OCI-LY7 (cell line): ENCODE measurements at regions not wholly inside any gene's neighbourhood (a gene's known extent, or its start where the extent isn't known, plus 50 kb on each side); places are given as distances from the start of the nearest gene placed in this dataset.
"Not testable (repeated sequence)": the region's sequence is repeated elsewhere in the genome, so short reads cannot be mapped to it uniquely, and the experiment has no call there.

Experiments
- BruUV-seq: library from RNA; stranded (reverse); fragments of 400-500 nt; replicated peaks from 2 replicates; lab custom pipeline; 2021; lab: Mats Ljungman, UMichigan
- CTCF ChIA-PET: fragments of 300-600 bp; sonication (Branson Sonifier 250); formaldehyde crosslinking; loops from one replicate; lab custom pipeline; 2022; ENCODE audit warnings: antibody characterized with exemption; ENCODE audit not compliant: unreplicated experiment; lab: Charles Lee
- POLR2A ChIA-PET: fragments of 300-600 bp; sonication (Branson Sonifier 250); formaldehyde crosslinking; loops from one replicate; lab custom pipeline; 2022; ENCODE audit warnings: antibody characterized with exemption; lab: Charles Lee
- DNase-seq: peaks from one replicate; pipeline ENCODE4 v3.0.0-alpha.2; 2015; ENCODE audit warnings: low spot score
- H2AFZ ChIP-seq: fragments of 200-600 bp; sonication (generic), shearing (Covaris generic); 2 replicates; pipeline ENCODE4 v1.6.1; 2014; ENCODE audit warnings: mild to moderate bottlenecking, antibody characterized with exemption, low read length, moderate library complexity
- H3K27ac ChIP-seq: fragments of 200-600 bp; sonication (generic); 2 replicates; pipeline ENCODE4 v1.5.1; 2014; ENCODE audit warnings: mixed run types, low read depth, mild to moderate bottlenecking, moderate library complexity, low read length, inconsistent platforms; ENCODE audit not compliant: poor library complexity, severe bottlenecking
- H3K36me3 ChIP-seq: fragments of 200-600 bp; sonication (generic); 2 replicates; pipeline ENCODE4 v1.6.1; 2014; ENCODE audit warnings: mild to moderate bottlenecking, antibody characterized with exemption, low read length, moderate library complexity, mixed read lengths; ENCODE audit not compliant: insufficient read depth
- H3K4me1 ChIP-seq: fragments of 200-600 bp; sonication (generic); 2 replicates; pipeline ENCODE4 v1.5.1; 2014; ENCODE audit warnings: mild to moderate bottlenecking, low read length; ENCODE audit not compliant: insufficient read depth, poor library complexity, severe bottlenecking
- H3K4me2 ChIP-seq: fragments of 200-600 bp; sonication (generic); 2 replicates; pipeline ENCODE4 v1.6.1; 2014; ENCODE audit warnings: mild to moderate bottlenecking, low read length
- H3K4me3 ChIP-seq: fragments of 200-600 bp; sonication (generic); 2 replicates; pipeline ENCODE4 v1.5.1; 2014; ENCODE audit warnings: mild to moderate bottlenecking, low read depth, low read length; ENCODE audit not compliant: poor library complexity, severe bottlenecking
- H3K79me2 ChIP-seq: fragments of 200-600 bp; sonication (generic); 2 replicates; pipeline ENCODE4 v1.6.1; 2016; ENCODE audit warnings: low read depth, mild to moderate bottlenecking, low read length, moderate library complexity, mixed read lengths; ENCODE audit not compliant: insufficient read depth
- H3K9me2 ChIP-seq: fragments of 200-600 bp; sonication (generic); 2 replicates; pipeline ENCODE4 v1.6.1; 2016; ENCODE audit warnings: mild to moderate bottlenecking, low read length, mixed read lengths; ENCODE audit not compliant: insufficient read depth
- H3K9me3 ChIP-seq: fragments of 200-600 bp; sonication (generic); 2 replicates; pipeline ENCODE4 v1.6.1; 2014; ENCODE audit warnings: mild to moderate bottlenecking, mixed run types, low read length, mixed read lengths
- H4K20me1 ChIP-seq: fragments of 200-600 bp; sonication (generic); 2 replicates; pipeline ENCODE4 v1.6.1; 2014; ENCODE audit warnings: mild to moderate bottlenecking, antibody characterized with exemption, low read length, moderate library complexity, mixed read lengths; ENCODE audit not compliant: insufficient read depth
- CTCF ChIP-seq: fragments of 200-600 bp; sonication (generic); conservative IDR thresholded peaks from 2 replicates; pipeline ENCODE4 v1.5.1; 2014; ENCODE audit warnings: mild to moderate bottlenecking, antibody characterized with exemption, low read length, moderate library complexity, mixed read lengths
- EZH2phosphoT487 ChIP-seq: fragments of 200-600 bp; sonication (generic); IDR thresholded peaks from 2 replicates; pipeline ENCODE4 v1.6.1; 2018; ENCODE audit warnings: low read depth, borderline replicate concordance, mild to moderate bottlenecking, mixed run types, antibody characterized with exemption, low read length, moderate library complexity, mixed read lengths
- intact Hi-C: fragments of 100-400 bp; cut with micrococcal nuclease; formaldehyde crosslinking; loops from one replicate; pipeline ENCODE4 v1.10.0; 2022; ENCODE audit not compliant: unreplicated experiment

- not testable (repeated sequence) for BruUV-seq
- POLR2A ChIA-PET, result interaction anchor here (1.2 kb wide), 1 partner anchor 13 kb away, joined by 3 read pairs; no protein-coding TSS in a partner anchor
Measured at GRCh38 chr20:48498939-48499338, 328.9 kb downstream of the PREX1 start.

GRCh38 chr20:48498125-48498524 is 329.7 kb downstream of the PREX1 start:
- DNase-seq, BruUV-seq, POLR2A ChIA-PET: not testable (repeated sequence)

More at GRCh38 chr20:48498939-48499338, 328.9 kb downstream of the PREX1 start:
- H3K4me2 ChIP-seq, H3K4me1 ChIP-seq, H2AFZ ChIP-seq, H3K36me3 ChIP-seq, CTCF ChIA-PET, H3K27ac ChIP-seq, H3K4me3 ChIP-seq, H3K79me2 ChIP-seq, H4K20me1 ChIP-seq, H3K9me2 ChIP-seq, intact Hi-C loops, H3K9me3 ChIP-seq, DNase-seq: not testable (repeated sequence)

GRCh38 chr20:48493966-48494365 is 333.8 kb downstream of the PREX1 start:
- Histone ChIP-seq H3K4me1 (no peaks in the 10 kb centered on the region), H3K4me2 (no peak overlapping the region), H4K20me1 (no peaks in the 10 kb centered on the region), H2AFZ (no peak overlapping the region), H3K4me3 (no peak overlapping the region), H3K79me2 (no peaks in the 10 kb centered on the region), H3K27ac (no peak overlapping the region), H3K9me2 (no peaks in the 10 kb centered on the region), H3K9me3 (no peaks in the 10 kb centered on the region), H3K36me3 (no peaks in the 10 kb centered on the region)
- BruUV-seq, result no TSS peak
- DNase-seq, result no peak
- intact Hi-C loops, result no loop called here
- TF ChIP-seq CTCF, result no peak
- TF ChIP-seq EZH2phosphoT487, result no peak
- CTCF ChIA-PET, result no interaction called here
- POLR2A ChIA-PET, result no interaction called here

More at GRCh38 chr20:48498125-48498524, 329.7 kb downstream of the PREX1 start:
- H3K9me3 ChIP-seq, H4K20me1 ChIP-seq, H3K27ac ChIP-seq, H3K9me2 ChIP-seq, H3K4me1 ChIP-seq, intact Hi-C loops, H3K4me2 ChIP-seq, CTCF ChIA-PET, H3K79me2 ChIP-seq, H2AFZ ChIP-seq, H3K36me3 ChIP-seq, H3K4me3 ChIP-seq: not testable (repeated sequence)

- H3K9me3 ChIP-seq, intact Hi-C loops: not testable (repeated sequence)
Measured at GRCh38 chr20:48493331-48493730, 334.5 kb downstream of the PREX1 start.

More at GRCh38 chr20:48493331-48493730, 334.5 kb downstream of the PREX1 start:
- BruUV-seq, H3K4me3 ChIP-seq, H3K4me2 ChIP-seq, H3K27ac ChIP-seq, H3K79me2 ChIP-seq, POLR2A ChIA-PET, H3K36me3 ChIP-seq, H3K9me2 ChIP-seq, H2AFZ ChIP-seq, H3K4me1 ChIP-seq, CTCF ChIA-PET, H4K20me1 ChIP-seq, DNase-seq: not testable (repeated sequence)
